HG03045 (cell line): ENCODE measurements at regions not wholly inside any gene's neighbourhood (a gene's known extent, or its start where the extent isn't known, plus 50 kb on each side); places are given as distances from the start of the nearest gene placed in this dataset.

Source experiments
- ATAC-seq: cut with Tn5 transposase; IDR thresholded peaks from one replicate; pipeline ENCODE4 v1.9.1; 2021; ENCODE audit warnings: mild to moderate bottlenecking, moderate library complexity; ENCODE audit not compliant: unreplicated experiment

DNA sequence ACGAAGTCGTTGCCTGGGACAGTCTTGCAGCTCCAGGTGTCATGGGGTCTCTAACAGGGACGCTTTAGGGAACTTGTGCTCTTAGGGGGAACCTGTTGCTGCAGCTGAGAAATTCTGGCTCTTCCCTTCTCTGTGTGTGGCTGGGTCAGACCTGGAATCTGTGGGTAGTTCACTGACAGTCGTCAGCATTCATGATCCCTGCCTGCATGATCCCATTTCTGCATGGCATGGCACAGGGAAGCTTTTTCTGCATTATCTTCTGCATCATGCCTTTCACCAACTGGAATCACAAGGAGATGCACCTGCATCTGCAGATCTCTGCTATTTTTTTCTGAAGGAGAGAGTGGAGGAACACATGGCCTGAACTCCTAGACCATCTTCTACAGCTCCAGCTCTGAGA, 85.6 kb downstream of the SOX9 start:
- no peak for ATAC-seq

DNA sequence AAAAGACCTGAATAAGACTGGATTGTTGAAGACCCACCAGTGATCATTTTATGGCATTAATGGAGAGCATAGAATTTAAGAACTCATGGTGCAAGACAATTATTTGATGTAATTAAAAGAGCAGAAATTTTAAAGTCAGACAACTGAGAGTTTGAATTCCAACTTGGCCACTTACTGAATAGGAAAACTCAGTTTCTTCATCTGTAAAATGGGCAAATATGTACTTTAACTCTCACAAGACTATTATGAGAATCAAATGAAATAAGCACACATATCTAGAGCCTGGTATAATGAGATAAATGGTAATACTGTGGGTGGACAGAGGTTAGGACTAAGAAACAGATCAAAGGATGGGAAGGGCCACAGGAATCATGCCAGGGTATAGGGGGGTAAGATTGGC, 88.0 kb downstream of the SOX9 start:
- ATAC-seq = no peak

DNA sequence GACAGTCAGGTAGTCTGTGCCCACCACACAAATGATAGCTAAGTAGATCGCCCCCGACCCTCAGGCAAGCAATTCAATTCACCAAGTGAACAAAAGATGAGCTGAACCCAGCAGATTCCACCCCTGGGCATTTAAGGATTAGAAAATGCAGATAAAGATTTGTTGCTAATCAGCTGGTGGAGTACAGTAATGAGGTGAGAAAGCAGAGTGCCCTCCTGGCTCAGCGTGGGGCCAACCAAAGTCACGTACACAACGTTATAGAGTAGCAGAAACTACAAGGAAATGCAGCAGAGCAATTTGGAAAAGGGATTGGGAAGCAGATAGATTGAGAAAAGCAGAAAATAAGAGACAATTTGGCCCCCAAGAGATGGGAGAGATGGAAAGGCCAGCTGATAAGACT, 91.2 kb downstream of the SOX9 start:
- no peak for ATAC-seq

DNA sequence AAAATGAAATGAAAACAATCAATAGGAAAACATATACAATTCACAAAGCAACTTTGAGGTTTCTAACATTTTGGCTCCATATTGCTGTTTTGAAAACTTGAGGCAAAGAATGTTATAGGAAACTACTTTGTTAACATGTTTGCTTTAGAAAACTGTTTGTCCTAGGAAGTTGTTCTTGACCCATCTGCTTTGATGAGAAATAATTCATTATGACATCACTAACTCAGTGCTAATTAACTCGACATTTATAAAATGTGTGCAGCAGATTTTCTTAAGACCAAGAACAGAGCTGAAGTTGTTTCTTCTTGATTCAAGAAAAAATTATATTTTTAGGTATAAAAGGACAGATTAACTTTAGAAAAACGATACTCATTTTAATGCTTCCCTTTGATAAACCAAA, 94.7 kb downstream of the SOX9 start:
- no peak for ATAC-seq

DNA sequence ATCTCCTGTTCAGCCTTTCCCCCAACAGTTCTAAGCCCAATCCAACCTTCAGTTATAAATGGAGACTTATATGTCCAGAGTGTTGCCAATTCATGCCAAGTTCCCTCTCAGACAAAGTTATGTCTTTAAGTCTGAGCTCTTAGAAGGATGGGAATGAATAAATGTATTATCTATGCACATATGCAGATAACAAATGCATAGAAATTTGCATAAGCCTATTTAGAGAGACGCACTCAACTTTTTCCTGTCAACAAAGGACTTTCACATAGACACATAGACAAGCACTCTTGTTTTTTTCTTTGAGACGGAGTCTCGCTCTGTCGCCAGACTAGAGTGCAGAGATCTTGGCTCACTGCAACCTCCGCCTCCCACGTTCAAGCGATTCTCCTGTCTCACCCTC, 95.1 kb downstream of the SOX9 start:
- ATAC-seq = no peak

DNA sequence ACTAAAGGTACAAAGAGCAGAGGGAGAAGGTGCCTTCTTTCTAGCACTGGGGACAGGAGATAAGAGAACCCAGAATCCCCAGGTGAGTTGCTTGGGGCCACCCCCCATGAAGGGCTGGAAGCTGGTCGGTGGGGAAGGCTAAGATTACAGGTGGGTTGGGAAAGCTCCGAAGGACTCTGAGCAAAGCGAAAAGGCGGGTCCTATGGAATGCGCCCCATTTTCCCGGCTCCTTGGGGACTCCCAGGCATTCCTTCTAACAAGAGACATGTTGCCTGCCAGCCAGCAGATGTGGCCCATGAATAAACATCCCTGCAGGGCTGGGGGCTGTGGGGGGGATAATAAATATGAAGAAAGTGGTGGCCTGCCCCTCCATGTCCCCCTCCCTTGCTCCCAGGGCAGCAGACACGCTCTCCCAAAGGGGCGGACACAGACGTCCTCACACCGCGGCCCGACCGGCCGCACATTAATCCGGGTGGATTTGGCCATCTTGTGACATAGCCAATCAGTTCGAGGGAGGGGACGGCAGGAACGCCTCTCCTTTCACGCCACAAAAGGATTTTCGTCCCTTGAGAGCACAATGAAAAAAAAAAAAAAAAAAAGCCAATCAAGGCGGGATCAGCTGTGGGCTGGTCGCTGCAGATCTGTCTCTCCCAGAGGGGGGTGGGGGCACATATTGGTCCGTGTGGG, 98.5 kb downstream of the SOX9 start:
- no peak for ATAC-seq

DNA sequence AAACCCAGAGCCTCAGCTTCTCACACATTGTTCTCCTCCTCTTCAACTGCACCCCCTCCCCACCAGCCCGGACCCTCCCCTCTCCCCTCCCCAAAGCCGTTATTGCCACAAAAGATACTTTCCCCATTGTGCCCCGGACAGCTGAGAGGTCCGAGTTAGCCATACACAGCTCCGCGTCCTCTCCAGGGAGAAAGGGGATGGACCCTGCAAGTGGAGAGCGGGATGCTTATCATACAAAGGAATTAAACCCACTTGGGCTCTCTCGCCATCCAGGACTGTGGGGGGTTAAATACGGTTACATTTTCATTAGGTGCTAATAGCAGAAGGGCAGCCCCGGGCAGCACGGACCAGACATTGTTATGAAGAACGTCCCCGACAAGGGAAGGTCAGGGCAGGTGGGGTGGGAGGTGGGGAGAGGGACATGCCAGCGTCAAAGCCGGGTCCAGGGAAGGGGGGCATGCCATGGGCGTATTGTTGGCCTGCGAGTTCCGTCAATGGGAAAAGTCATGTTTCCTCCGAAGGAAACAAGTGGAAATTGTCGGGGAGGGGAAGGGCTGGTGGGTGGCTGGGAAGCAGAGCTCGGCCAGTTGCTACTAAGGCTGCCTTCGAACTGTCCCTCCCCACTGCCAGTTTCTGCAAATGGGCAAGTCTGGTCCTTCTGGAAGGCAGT, 99.1 kb downstream of the SOX9 start:
- no peak for ATAC-seq

DNA sequence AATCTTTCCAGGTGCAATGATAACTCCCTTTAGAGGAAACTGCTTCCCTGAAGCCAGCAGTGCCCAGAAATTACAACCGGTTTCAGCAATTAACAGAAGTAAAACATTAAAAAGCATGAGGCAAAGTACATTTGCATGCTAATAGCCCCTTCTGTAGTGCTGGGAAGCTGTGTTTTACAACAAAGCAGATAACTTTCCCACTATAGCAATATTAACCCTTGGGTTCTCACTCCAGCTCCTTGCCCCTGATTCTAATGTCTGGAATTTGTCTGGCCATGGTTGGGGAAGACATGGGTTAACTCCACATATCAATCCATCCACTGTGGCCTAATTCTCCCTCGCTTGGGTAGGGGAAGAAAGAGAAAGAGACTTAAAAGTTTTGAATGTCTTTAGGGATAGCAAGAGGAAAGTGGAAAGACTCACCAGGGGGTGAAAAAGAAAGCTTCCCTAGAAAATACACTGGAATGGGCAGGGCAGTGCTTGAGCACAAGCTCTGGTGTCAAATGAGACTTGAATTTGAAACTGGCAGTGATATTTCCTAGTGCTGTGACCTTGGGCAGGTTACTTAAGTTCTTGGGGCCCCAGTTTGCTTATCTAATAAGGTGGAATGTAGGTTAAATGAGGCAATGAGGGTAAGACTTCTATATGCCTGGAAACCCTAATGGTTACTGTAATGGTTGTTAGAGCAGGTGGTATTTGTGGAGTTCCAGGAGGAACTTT, 102.0 kb downstream of the SOX9 start:
- no peak for ATAC-seq

DNA sequence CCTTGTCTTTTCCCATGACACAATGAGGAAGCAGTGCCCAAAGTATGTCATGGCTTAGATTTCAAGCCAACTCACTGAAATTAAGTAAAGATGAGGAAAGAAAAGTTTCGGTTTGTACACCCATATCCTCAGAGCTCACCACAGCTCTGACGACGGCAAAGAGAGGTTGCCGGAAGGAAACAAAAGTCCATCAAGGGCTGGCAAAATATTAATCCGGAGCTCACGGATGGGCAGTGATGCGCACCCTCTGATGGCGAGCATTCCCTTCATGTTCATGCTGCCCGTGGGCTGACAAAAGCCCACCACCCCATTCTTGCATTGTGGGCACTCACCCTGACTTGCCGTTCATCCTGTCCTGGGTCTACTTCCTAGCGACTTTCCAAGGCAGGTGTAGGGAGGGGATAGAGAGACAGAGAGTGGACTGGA, 103.1 kb downstream of the SOX9 start:
- no peak for ATAC-seq

DNA sequence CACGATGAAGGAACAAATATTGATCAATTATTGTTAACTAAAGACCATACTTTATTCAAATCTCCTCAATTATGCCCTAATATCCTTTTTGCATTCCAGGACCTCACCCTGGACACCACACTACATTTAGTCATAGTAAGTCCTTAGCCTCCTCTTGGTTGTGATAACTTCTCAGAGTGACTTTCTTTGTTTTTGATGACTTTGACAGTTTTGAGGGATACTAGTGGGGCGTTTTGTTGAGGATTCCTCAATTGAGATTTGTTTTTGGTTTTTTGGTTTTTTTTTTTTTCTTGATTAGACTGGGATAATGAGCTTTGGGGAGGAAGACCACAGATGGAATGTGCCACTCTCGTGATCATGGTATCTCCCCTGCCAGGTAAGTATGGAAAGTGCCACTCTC, 105.5 kb downstream of the SOX9 start:
- ATAC-seq = no peak

DNA sequence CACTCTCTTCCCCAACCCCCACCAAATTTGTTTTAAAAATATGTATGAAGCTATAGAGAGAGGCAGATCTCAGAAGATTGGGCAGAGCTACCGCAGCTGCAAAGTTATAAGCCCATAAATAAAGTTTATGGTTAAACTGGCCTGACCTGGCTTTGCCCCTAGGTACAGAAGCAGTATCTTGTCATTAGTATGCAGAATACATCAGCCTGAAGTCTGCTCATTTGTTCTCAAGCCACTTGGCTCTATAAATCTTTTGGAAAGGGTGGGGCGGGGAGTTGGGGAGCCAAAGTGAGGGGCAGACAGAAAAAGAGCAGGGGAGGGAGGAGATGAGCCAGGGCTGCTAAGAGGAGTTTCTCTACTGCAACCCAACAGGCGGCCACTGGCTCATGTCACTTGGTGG, 113.2 kb downstream of the SOX9 start:
- no peak for ATAC-seq

DNA sequence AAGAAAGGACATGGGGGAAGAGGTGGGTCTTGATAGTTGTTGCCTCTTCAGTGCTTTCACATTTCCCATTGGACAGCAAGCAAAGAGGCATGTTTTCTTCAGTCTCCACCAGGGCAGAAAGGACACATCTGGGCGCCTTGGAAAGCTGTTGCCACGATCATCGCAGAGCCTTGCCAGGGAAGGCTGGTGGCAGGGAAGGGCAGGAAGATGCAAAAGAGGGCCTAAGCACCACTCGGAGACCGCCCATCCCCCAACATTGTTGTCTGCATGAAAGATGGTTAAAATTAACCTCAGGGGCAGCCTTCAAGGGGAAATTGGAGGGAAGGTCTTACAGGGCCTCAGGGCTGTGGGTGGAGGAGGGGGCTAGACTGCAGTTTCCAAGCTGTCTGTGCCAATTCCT, 114.2 kb downstream of the SOX9 start:
- no peak for ATAC-seq

DNA sequence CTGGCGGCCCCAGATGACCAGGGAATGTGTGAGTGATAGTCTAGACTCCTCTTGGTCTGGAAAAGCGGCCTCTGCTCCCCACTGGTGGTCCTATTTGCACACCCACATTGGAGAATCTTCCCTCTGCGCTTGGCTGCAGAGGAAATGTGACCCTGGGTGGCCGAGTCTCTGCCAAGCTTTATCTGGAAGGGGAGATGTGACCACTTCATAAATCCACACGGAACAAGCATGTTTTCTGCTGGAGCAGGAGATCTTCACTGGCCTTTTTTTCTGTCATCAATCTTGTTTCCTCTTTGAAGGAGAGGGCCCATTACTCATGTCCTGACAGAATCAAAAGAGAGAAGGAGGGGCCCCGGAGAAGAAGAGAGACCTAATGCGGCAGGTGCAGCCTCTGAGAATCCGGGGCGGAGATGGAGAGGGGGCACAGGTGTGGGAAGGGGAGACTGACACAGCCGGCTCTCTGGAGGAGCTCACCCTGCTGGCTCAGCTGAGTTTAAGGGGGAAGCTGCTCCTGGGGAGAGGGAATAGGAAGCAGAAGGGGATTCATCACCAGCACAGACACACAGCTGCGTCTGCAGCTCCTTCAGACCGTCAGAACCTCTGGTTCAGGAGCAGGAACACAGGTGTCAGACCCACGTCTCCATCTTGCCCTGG, 116.3 kb downstream of the SOX9 start:
- no peak for ATAC-seq

DNA sequence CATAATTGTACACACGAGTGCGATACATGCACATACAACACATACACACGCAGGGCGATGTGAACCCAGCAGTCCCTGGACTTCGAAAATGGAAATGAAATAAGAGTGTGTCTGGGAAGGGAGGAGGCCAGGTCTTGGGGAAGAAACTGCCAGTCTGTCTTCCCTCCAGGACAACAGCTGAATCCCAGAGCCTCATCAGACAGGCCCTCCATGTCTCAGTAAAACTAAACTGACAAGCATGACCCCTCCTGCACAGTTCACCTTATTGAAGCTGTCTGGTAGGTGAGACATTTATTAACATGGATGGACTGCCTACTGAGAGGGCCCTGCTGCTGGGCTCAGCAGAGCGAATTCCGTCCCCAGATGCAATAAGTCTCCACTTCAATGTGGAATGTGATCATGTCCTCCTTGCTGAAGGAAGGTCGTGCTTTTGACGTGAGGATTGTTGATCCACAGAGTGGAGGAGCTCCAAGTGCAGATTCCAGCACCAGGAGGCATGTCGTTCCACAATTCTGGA, 117.4 kb downstream of the SOX9 start:
- no peak for ATAC-seq

DNA sequence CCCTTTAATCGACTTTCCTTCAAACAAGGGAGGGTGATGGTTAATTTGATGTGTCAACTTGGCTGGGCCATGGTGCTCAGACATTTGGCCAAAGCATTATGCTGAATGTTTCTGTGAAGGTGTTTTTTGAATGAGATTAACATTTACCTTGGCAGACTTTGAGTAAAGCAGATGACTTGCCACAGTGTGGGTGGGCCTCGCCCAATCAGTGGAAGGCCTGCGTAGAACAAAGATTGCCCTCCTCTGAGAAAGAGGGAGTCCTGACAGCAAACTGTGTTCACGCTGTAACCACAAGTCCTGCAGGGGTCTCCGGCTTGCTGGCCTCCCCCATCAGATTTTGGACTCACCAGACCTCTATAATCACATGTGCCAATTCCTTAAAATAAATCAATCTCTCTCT, 118.7 kb downstream of the SOX9 start:
- no peak for ATAC-seq

DNA sequence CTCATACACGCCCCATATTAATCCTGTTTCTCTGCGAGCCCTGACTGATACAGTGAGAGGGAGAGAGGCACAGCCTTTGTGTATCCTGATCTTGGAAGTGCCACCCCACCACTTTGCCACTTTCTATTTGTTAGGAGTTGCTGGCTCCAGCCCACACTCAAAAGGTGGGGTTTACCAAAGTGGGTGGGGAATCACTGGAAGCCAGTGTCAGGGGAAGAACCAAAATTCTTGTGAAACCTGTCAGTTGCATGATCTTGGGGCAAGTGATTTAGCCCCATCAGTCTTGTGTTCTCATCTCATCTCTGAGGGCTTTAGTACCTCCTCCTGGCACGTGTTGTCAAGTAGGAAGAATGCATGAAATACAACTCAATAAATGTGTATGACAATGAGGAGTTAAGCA, 119.5 kb downstream of the SOX9 start:
- no peak for ATAC-seq

DNA sequence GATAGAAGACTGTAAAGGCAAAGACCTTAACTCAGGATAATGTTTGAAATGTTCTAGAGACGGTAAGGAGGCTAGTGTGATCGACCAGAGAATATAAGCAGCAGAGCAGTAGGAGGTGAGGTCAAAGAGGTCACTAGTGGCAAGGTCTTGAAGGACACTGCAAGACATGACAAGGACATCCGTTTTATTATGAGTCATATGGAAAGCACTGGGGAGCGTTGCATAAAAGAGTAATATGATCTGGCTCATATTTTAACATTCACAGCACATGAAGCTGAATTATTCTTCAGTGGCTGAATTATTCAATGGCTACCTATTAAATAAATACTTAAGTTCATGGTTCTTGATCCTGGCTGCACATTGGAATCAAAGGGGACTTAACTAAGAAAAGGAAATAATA, 123.7 kb downstream of the SOX9 start:
- no peak for ATAC-seq

DNA sequence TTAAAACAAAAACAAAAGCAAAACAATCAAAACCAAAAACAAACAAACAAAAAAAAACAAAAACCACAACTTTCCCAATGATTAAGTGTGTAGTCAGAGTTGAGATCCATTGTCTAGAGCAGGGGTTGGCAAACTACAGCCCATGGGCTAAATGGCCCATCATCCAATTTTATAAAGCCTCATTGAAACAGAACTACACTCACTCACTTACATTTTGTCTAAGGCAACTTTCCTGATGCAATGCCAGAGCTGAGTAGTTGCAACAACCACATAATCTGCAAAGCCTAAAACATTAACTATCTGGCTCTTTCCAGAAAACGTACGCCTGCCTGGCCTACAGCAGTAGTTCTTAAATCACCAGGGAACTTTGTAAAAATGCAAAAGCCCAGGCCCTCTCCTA, 124.1 kb downstream of the SOX9 start:
- ATAC-seq = no peak

DNA sequence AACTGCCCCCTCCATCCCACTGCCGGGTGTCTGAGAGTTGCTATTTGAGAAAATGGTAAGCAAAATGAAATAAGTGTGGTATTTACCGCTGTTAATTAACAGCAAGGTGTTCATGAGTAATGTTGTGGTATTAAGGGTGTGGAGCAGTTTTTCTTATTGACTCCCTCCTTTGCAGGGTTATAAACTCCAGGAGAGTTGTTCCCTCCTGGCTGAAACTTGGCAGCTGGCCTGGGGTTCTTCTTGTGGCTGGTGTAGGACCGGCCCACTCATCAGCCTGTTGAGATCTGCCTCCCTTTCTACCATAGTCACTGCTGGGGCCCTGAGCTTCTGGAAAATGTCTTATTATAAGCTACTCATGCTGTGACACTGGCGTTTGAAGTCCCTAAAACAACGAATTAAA, 128.6 kb downstream of the SOX9 start:
- no peak for ATAC-seq

DNA sequence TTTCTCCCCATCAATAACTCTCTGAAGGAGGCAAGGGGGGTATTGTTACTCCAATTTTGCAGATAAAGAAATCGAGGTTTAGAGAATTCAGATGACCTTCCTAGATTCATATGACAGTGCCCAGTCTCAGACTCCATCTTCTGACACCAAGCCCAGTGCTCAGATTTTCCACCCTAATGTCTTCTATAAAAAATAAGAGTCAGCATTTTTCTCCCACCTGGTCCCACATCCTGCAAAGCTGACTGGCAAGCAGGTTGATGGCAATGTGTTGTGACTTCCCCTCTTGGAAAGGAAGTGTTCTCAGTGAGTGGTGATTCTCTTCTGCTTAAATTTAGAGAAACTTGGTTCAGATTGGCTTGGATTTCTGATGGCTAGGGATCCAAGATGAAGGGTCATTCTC, 129.4 kb downstream of the SOX9 start:
- no peak for ATAC-seq

DNA sequence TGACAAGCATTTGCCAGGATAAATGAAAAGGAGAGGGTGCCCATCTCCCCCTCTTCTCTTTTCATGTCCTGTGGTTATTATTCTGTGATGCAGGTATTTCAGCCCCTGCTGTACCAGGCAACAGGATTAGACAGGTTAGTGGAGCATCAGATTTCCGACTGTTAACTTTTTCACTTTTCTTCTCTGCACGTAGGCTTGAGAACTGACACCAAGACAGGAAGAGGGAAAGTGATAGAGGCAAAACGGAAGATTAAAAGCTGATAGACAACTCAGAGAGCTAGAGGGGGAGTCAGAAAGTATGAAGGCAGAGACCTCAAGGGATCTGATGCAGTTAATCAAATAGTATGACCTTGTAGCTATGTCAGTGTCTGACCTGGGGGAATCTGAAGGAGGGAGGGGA, 132.8 kb downstream of the SOX9 start:
- ATAC-seq = no peak
